Activated CD8-positive, alpha-beta memory T cell treated with anti-CD3 and anti-CD28 coated beads for 36 hours (primary cell): ENCODE measurements at regions not wholly inside any gene's neighbourhood (a gene's known extent, or its start where the extent isn't known, plus 50 kb on each side); places are given as distances from the start of the nearest gene placed in this dataset.

Experiments used
- CTCF ChIA-PET: fragments of 350-600 bp; sonication (Branson Sonifier 250); formaldehyde crosslinking; loops from one replicate; lab custom pipeline; 2021; ENCODE audit warnings: antibody characterized with exemption; lab: Charles Lee
- POLR2A ChIA-PET: fragments of 350-600 bp; sonication (Branson Sonifier 250); formaldehyde crosslinking; loops from one replicate; lab custom pipeline; 2021; ENCODE audit warnings: antibody characterized with exemption; lab: Charles Lee

DNA sequence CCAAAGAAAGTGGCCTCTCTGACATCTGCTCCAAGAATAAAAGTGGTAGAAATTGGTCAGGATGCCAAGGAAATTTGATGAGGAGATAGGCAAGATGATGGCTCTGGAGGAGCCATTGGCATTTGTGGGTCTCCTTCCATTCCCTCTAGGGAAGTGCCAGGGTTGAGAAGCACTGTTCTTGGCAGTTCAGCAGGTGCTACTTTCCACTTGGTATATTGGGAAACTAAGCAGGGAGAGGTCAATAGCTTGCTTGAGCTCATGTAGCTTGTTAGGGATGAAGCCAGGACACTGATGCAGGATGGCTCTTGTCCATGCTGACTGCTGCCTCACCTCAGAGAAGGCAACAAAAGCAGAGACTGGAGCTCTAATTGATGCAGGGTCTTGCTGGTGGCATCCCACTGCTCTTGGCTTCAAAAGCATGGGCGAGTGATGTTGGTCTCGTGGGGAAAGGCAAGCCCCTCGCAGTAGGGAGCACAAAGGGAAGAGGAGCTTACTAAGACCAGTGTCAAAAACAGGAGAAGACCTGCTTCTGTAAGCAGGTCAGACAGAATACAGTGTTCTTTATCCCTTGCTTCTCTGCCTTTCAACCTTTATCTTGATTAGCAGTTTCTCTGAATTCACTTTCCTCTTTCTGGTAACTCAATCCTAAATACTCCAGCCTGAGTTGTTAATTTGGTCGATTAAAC, 73.1 kb upstream of the RIPOR2 start:
- ChIA-PET CTCF (interaction anchor here (0.6 to 4.6 kb wide), 8 partner anchors 9 to 310 kb away, joined by 3 to 18 read pairs (median 5); no protein-coding TSS in a partner anchor), POLR2A (no interaction called here)

- ChIA-PET CTCF (interaction anchor here (0.6 to 4.6 kb wide), 7 partner anchors 9 to 310 kb away, joined by 3 to 18 read pairs (median 5); no protein-coding TSS in a partner anchor), POLR2A (no interaction called here)
These were observed 73.6 kb upstream of the RIPOR2 start for GRCh38 chr6:25009393-25009710.

GRCh38 chr6:25010176-25010575, 74.4 kb upstream of the RIPOR2 start:
- POLR2A ChIA-PET: no interaction called here

GRCh38 chr6:25010902-25011625, 75.3 kb upstream of the RIPOR2 start:
- POLR2A ChIA-PET: no interaction called here
- CTCF ChIA-PET: interaction anchor here (1.4 kb wide), 1 partner anchor 16 kb away, joined by 3 read pairs; no protein-coding TSS in a partner anchor

More at GRCh38 chr6:25010176-25010575, 74.4 kb upstream of the RIPOR2 start:
- CTCF ChIA-PET: interaction anchor here (1.3 to 2.3 kb wide), 2 partner anchors 8 to 66 kb away, joined by 3 to 18 read pairs; no protein-coding TSS in a partner anchor

- CTCF ChIA-PET: interaction anchor here (0.9 to 1.6 kb wide), 3 partner anchors 22 to 104 kb away, joined by 3 to 4 read pairs (median 4); no protein-coding TSS in a partner anchor
- POLR2A ChIA-PET: interaction anchor here (0.6 kb wide), 1 partner anchor 315 kb away, joined by 3 read pairs; no protein-coding TSS in a partner anchor
These were observed 76.9 kb upstream of the RIPOR2 start for GRCh38 chr6:25012657-25013056.

DNA sequence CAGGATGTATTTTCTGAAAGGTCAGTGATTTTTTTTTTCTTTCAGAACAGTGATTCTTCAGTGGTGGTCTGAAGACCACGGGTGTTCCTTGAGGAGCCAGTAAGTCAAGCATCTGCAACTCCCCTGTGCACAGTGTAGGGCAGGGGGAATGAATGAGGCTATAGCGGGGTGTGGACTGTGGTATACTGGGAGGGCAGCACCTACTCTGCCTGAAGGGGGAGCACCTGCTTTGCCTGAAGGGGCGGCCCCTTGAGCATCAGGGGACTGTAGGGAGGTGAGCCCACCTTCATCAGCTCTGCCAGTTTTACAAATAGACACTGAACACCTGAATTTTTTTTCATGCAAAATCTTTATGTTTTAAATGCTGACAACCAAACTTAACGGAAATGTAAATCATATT, 77.5 kb upstream of the RIPOR2 start:
- POLR2A ChIA-PET: interaction anchor here (0.6 kb wide), 1 partner anchor 316 kb away, joined by 3 read pairs; no protein-coding TSS in a partner anchor
- CTCF ChIA-PET: interaction anchor here (0.9 to 1.6 kb wide), 2 partner anchors 21 to 92 kb away, joined by 3 to 4 read pairs; no protein-coding TSS in a partner anchor

DNA sequence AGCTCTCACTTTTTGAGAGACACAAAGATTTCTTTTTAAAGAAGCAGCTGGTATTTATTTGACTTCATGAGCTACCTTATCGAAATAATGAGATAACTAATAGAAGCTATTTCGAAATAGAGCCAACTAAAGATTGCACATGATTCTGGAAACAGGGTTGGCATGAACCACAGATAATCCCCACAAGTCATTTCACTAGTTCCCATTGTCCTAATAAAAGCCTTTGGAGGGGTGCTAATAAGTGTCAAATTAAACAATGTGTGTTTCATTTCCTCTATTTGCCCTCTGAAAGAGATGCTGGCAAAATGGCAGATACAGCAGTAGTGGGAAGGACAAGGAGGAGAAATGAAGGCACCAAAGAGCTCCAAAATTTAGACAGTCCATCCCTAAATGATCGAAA, 78.6 kb upstream of the RIPOR2 start:
- CTCF ChIA-PET: interaction anchor here (1.1 to 1.7 kb wide), 5 partner anchors 9 to 157 kb away, joined by 3 to 5 read pairs (median 3); no protein-coding TSS in a partner anchor
- POLR2A ChIA-PET: interaction anchor here (1.1 kb wide), 1 partner anchor 40 kb away, joined by 3 read pairs; no protein-coding TSS in a partner anchor

DNA sequence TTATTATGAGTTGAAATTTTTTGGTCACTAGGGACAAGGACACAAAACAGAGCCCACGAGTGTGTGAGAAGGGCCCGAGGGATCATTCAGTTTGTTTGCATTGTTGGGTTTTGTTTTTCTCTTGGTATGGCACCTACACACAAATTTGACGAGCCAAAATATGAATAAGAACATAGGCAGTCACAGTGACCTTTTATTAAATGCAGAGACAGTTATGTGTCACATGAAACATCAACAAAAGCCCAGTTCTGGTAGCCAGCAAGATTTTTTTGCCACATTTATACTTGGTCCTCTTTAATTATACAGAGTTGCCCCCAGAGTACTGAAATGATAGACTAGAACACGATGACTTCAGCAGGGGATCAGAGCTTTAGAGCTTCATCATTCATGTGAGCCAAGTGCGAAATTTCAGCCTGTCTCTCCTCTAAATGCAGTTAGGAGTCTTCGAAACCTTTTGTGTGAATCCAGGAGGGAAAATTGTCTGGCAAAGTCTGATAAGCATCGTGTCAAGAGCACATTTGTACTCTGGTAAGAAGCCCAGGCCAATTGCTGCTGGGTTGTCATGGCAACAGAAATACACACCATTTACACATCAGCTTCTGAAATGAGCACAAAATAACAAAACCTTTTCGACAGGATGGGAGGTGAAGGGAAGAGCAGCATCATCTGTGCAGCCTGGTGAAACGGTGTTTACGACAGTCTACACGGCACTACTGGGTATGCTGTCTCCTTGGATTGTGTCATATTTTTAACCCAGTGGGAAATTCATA, 79.2 kb upstream of the RIPOR2 start:
- ChIA-PET CTCF (interaction anchor here (1.4 to 1.7 kb wide), 4 partner anchors 19 to 158 kb away, joined by 3 to 5 read pairs (median 4); no protein-coding TSS in a partner anchor), POLR2A (interaction anchor here (0.5 to 1.1 kb wide), 2 partner anchors 41 to 112 kb away, joined by 3 read pairs; no protein-coding TSS in a partner anchor)

DNA sequence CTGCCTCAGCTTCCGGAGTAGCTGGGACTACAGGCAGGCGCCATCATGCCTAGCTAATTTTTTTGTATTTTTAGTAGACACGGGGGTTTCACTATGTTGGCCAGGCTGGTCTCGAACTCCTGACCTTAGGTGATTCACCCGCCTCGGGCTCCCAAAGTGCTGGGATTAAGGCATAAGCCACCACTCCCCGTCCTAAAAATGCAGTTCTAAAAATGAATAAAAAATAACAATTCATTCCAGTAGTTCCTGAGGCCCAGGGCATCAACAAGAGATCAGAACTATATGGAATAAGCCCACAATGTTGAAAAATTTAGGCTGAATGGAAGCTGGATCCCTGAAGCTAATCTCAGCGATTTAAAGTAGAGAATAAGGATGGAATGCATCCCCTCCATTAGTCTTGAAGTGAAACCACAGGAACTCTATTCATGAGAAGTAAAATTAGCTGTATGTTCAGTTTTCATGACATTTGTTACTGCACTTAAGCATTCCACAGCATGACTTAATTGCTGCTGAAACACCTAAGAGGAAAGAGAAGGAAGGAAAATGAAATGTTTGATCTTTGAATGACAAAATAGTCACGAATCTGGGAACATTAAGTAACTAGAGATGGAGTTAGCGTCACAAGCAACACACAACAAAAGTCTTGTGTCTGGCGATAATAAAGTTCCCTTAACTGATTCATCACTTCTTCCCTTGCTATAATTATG, 80.4 kb upstream of the RIPOR2 start:
- CTCF ChIA-PET: interaction anchor here (1.5 to 1.7 kb wide), 2 partner anchors 24 to 159 kb away, joined by 4 to 5 read pairs; no protein-coding TSS in a partner anchor
- POLR2A ChIA-PET: interaction anchor here (0.6 kb wide), 1 partner anchor 9 kb away, joined by 3 read pairs; no protein-coding TSS in a partner anchor

- POLR2A ChIA-PET: interaction anchor here (1.0 kb wide), 1 partner anchor 53 kb away, joined by 3 read pairs; no protein-coding TSS in a partner anchor
- CTCF ChIA-PET: interaction anchor here (0.6 to 1.9 kb wide), 30 partner anchors 8 to 436 kb away, joined by 3 to 18 read pairs (median 4); no protein-coding TSS in a partner anchor
These were observed 81.7 kb upstream of the RIPOR2 start for GRCh38 chr6:25017486-25017885.

GRCh38 chr6:25017932-25018567, 82.3 kb upstream of the RIPOR2 start:
- ChIA-PET CTCF (interaction anchor here (0.6 to 1.9 kb wide), 31 partner anchors 8 to 437 kb away, joined by 3 to 18 read pairs (median 4); no protein-coding TSS in a partner anchor), POLR2A (interaction anchor here (0.6 to 1.0 kb wide), 2 partner anchors 52 to 62 kb away, joined by 3 read pairs; no protein-coding TSS in a partner anchor)

GRCh38 chr6:25018568-25018954, 82.8 kb upstream of the RIPOR2 start:
- CTCF ChIA-PET: interaction anchor here (1.0 to 3.6 kb wide), 22 partner anchors 8 to 213 kb away, joined by 3 to 18 read pairs (median 4); no protein-coding TSS in a partner anchor
- POLR2A ChIA-PET: interaction anchor here (0.5 to 0.6 kb wide), 2 partner anchors 62 to 152 kb away, joined by 3 read pairs; no protein-coding TSS in a partner anchor

- ChIA-PET CTCF (interaction anchor here (1.7 to 3.6 kb wide), 2 partner anchors 49 to 166 kb away, joined by 8 to 12 read pairs; no protein-coding TSS in a partner anchor), POLR2A (interaction anchor here (0.5 kb wide), 1 partner anchor 228 kb away, joined by 3 read pairs; no protein-coding TSS in a partner anchor)
These were observed 86.4 kb upstream of the RIPOR2 start for GRCh38 chr6:25022140-25022553.

- POLR2A ChIA-PET: no interaction called here
- CTCF ChIA-PET: interaction anchor here (0.6 kb wide), 1 partner anchor 125 kb away, joined by 4 read pairs; no protein-coding TSS in a partner anchor
These were observed 88.0 kb upstream of the RIPOR2 start for GRCh38 chr6:25023781-25024180.

GRCh38 chr6:25024821-25025220, 89.1 kb upstream of the RIPOR2 start:
- POLR2A ChIA-PET: interaction anchor here (1.0 to 1.2 kb wide), 2 partner anchors 11 to 14 kb away, joined by 3 to 4 read pairs; no protein-coding TSS in a partner anchor
- CTCF ChIA-PET: interaction anchor here (1.0 to 5.7 kb wide), 4 partner anchors 13 to 168 kb away, joined by 3 to 47 read pairs (median 16); no protein-coding TSS in a partner anchor

GRCh38 chr6:25025248-25025918, 89.6 kb upstream of the RIPOR2 start:
- CTCF ChIA-PET: interaction anchor here (0.7 to 5.7 kb wide), 9 partner anchors 8 to 175 kb away, joined by 3 to 47 read pairs (median 5); partner anchors contain the start of gene RIPOR2
- POLR2A ChIA-PET: interaction anchor here (1.0 to 1.4 kb wide), 4 partner anchors 10 to 144 kb away, joined by 3 to 4 read pairs (median 3); no protein-coding TSS in a partner anchor
